Fibroblast of peridontal ligament (primary cell): ENCODE measurements at regions not wholly inside any gene's neighbourhood (a gene's known extent, or its start where the extent isn't known, plus 50 kb on each side); places are given as distances from the start of the nearest gene placed in this dataset.

Source experiments
- DNase-seq: peaks from one replicate; pipeline ENCODE4 v3.0.0-alpha.2; 2010; ENCODE audit errors: extremely low read depth

DNA sequence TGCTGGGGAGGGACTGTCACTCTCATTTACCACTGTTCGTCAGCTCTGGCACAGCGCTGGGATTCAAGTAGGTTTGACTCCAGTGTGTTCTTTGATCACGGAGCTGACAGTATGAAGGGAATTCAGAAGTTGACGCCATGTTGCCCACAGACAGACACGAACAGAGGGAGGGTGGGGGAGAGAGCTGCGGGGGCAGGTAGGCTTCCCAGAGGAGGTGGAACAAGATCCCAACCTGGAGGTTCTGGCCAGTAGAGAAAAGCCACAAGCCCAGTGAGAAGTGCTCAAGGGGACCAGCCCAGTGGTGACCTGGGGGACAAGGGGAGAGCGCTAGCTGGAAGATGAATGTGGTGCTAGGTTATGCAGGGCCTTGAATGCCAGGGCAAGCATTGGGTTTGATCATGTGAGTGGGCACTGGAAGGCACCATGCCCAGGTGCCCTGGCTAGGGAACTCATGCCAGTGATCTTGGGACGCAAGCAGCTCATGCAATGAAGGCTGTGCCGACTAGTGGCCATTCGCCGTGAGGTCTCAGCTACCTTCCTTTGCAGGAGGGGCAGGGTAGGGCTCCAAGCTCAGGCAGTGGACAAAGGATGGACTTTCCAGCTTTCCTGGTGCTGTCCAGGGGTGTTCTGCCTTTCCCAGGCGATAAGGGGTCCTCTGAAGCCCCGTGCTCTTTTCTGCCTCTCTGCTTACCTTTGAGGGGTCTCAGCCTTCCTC is 50.4 kb upstream of the APCDD1L start:
- DNase-seq, result no peak
